GM20000 (cell line): ENCODE measurements at regions not wholly inside any gene's neighbourhood (a gene's known extent, or its start where the extent isn't known, plus 50 kb on each side); places are given as distances from the start of the nearest gene placed in this dataset.

Source experiments
- DNase-seq: peaks from one replicate; pipeline ENCODE4 v3.0.0; 2012; ENCODE audit warnings: low spot score
- TF ChIP-seq, protein P1 (sequence below): IDR thresholded peaks from 2 replicates; pipeline ENCODE4 v1.5.1; 2012; ENCODE audit warnings: mild to moderate bottlenecking, control low read depth; ENCODE audit errors: extremely low read depth, missing control alignments

GRCh38 chr11:23236826-23237555, 376.7 kb upstream of the CCDC179 start:
- DNase-seq: no peak
- TF ChIP-seq, protein P1, sequence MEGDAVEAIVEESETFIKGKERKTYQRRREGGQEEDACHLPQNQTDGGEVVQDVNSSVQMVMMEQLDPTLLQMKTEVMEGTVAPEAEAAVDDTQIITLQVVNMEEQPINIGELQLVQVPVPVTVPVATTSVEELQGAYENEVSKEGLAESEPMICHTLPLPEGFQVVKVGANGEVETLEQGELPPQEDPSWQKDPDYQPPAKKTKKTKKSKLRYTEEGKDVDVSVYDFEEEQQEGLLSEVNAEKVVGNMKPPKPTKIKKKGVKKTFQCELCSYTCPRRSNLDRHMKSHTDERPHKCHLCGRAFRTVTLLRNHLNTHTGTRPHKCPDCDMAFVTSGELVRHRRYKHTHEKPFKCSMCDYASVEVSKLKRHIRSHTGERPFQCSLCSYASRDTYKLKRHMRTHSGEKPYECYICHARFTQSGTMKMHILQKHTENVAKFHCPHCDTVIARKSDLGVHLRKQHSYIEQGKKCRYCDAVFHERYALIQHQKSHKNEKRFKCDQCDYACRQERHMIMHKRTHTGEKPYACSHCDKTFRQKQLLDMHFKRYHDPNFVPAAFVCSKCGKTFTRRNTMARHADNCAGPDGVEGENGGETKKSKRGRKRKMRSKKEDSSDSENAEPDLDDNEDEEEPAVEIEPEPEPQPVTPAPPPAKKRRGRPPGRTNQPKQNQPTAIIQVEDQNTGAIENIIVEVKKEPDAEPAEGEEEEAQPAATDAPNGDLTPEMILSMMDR: no peak

GRCh38 chr11:23252426-23252825, 392.2 kb upstream of the CCDC179 start:
- no peak for DNase-seq
- TF ChIP-seq, protein P1: no peak

- DNase-seq: no peak
- TF ChIP-seq, protein P1: no peak
Measured at GRCh38 chr11:23257088-23257487, 396.8 kb upstream of the CCDC179 start.

- DNase-seq: no peak
- TF ChIP-seq, protein P1: no peak
Measured at GRCh38 chr11:23257556-23257955, 397.3 kb upstream of the CCDC179 start.

GRCh38 chr11:23263466-23263865, 403.2 kb upstream of the CCDC179 start:
- TF ChIP-seq, protein P1: no peak

GRCh38 chr11:23272095-23272494, 411.8 kb upstream of the CCDC179 start:
- TF ChIP-seq, protein P1: no peak
- no peak for DNase-seq

More at GRCh38 chr11:23263466-23263865, 403.2 kb upstream of the CCDC179 start:
- DNase-seq: no peak

- TF ChIP-seq, protein P1: no peak
- no peak for DNase-seq
Measured at GRCh38 chr11:23278121-23278520, 417.8 kb upstream of the CCDC179 start.
